ENCODE measurements at regions not wholly inside any gene's neighbourhood (a gene's known extent, or its start where the extent isn't known, plus 50 kb on each side); places are given as distances from the start of the nearest gene placed in this dataset.
A peak's percentile ranks its signal among the peaks of the same experiment; 100 is the strongest.
"Not testable (repeated sequence)": the region's sequence is repeated elsewhere in the genome, so short reads cannot be mapped to it uniquely, and the experiment has no call there.

DNA sequence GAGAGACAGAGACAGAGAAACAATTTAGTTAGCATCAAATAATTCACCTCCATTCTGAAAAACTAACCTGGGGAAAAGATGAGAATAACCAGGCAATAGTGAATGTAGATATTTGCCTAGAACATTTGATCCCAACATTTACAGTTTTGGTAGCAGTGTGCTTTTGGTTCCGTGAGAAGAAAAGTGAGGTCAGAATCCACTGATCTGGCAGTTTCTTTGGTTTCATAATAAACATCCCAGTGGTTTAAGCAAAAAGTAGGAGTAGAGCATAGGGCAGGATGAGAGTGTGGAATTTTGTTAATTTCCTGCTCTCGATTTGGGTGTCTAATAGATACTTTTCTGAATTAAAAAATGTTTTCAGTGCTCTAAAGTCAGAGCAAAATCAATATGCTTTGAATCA, 887.0 kb downstream of the NR2F1-AS1 start:
- Mint-ChIP-seq H3K27ac (no peak overlapping the region), H3K27me3 (ENCODE audit: low read depth) (no peaks in the 10 kb centered on the region)
- POLR2A ChIA-PET, result no interaction called here

DNA sequence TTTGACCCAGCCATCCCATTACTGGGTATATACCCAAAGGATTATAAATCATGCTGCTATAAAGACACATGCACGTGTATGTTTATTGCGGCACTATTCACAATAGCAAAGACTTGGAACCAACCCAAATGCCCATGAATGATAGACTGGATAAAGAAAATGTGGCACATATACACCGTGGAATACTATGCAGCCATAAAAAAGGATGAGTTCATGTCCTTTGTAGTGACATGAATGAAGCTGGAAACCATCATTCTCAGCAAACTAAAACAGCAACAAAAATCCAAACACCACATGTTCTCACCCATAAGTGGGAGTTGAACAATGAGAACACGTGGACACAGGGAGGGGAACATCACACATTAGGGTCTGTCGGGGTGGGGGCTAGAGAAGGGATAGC, 889.1 kb downstream of the NR2F1-AS1 start:
- ATAC-seq; CTCF ChIA-PET; H3K4me3 Mint-ChIP-seq; H3K27ac Mint-ChIP-seq; H3K4me1 Mint-ChIP-seq; POLR2A ChIA-PET; DNase-seq (ENCODE audit: low spot score); H3K9me3 Mint-ChIP-seq; H3K36me3 Mint-ChIP-seq; H3K27me3 Mint-ChIP-seq (ENCODE audit: low read depth): not testable (repeated sequence)

More for the DNA sequence above, 887.0 kb downstream of the NR2F1-AS1 start:
- CTCF ChIA-PET, result no interaction called here
- Mint-ChIP-seq H3K4me1 (peaks cover 5% of the 10 kb centered on the region; the same call in 1 of the 2 replicates), H3K4me3 (no peak overlapping the region), H3K36me3 (no peaks in the 10 kb centered on the region), H3K9me3 (peaks cover 6% of the 10 kb centered on the region; the same call in 1 of the 2 replicates)
- TF ChIP-seq SP1 (CRISPR knock-in tag; conservative IDR thresholded peaks at IDR 0.05) (no peak), NFYB (CRISPR knock-in tag; conservative IDR thresholded peaks at IDR 0.05; ENCODE audit: low read depth) (no peak), IRF2 (CRISPR knock-in tag; IDR thresholded peaks at IDR 0.05; ENCODE audit: borderline replicate concordance, low read depth) (no peak), SMAD4 (CRISPR knock-in tag; IDR thresholded peaks at IDR 0.05) (no peak), RORB (CRISPR knock-in tag; IDR thresholded peaks at IDR 0.05) (no peak), ZNF423 (CRISPR knock-in tag; IDR thresholded peaks at IDR 0.05) (no peak), NR1H2 (CRISPR knock-in tag; IDR thresholded peaks at IDR 0.05) (no peak), CREM (CRISPR knock-in tag; IDR thresholded peaks at IDR 0.05) (no peak), NR3C1 (CRISPR knock-in tag; conservative IDR thresholded peaks at IDR 0.05; ENCODE audit: low read depth) (no peak), ZNF317 (CRISPR knock-in tag; IDR thresholded peaks at IDR 0.05; ENCODE audit: borderline replicate concordance, low read depth) (no peak), NFE2L1 (CRISPR knock-in tag; IDR thresholded peaks at IDR 0.05) (no peak), CREB1 (CRISPR knock-in tag; IDR thresholded peaks at IDR 0.05) (no peak)
- TF ChIP-seq, protein P1, sequence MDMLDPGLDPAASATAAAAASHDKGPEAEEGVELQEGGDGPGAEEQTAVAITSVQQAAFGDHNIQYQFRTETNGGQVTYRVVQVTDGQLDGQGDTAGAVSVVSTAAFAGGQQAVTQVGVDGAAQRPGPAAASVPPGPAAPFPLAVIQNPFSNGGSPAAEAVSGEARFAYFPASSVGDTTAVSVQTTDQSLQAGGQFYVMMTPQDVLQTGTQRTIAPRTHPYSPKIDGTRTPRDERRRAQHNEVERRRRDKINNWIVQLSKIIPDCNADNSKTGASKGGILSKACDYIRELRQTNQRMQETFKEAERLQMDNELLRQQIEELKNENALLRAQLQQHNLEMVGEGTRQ (CRISPR knock-in tag; IDR thresholded peaks at IDR 0.05), result no peak
- TF ChIP-seq, protein P2, sequence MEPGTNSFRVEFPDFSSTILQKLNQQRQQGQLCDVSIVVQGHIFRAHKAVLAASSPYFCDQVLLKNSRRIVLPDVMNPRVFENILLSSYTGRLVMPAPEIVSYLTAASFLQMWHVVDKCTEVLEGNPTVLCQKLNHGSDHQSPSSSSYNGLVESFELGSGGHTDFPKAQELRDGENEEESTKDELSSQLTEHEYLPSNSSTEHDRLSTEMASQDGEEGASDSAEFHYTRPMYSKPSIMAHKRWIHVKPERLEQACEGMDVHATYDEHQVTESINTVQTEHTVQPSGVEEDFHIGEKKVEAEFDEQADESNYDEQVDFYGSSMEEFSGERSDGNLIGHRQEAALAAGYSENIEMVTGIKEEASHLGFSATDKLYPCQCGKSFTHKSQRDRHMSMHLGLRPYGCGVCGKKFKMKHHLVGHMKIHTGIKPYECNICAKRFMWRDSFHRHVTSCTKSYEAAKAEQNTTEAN (CRISPR knock-in tag; IDR thresholded peaks at IDR 0.05), result no peak
- DNase-seq (ENCODE audit: low spot score), result no peak
- no peak for ATAC-seq

DNA sequence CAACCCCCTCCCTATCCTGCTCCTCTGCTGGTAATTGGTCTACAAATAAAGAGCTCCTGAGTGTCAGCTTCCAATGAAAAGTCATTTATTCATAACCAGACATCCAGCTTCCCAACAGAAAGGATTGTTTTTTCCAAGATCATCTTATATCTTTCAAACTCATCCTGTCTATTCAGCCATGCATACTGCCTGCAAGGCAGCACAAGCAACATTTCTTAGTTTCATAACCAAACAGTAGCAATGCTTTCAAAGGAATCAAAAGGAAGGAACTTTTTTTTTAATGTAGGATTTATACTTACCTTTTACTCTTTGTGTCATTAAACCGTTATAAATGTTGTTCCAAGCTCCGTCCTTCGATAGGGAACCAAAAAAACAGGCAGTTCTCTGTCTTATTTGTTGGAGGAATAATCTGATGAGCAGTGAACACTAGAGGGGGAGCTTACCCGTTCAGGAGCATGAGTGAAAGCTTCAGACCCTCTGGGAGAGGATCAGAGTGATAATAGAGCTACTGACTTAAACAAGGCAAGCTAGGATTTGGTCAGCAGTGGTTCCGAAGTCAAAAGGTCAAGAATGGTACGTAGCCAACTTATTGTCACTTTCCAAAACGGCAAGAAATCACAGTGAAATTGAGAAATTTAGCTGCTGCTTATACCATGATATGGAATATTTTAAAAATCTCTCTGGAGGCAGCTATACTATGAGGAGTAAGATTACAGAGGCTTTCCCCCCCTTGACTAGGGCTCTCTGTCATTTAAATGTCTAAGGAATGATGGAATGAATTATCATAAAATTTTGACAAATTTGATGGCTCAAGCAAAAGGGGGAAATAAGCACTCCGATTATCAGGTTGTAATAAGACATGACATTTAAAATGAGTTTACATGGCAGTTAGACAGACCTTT, 892.9 kb downstream of the NR2F1-AS1 start:
- no peak for DNase-seq (ENCODE audit: low spot score)
- H3K9me3 Mint-ChIP-seq, result peaks cover 6% of the 10 kb centered on the region; the same call in 1 of the 2 replicates
- no peaks in the 10 kb centered on the region for H3K27me3 Mint-ChIP-seq (ENCODE audit: low read depth)
- H3K36me3 Mint-ChIP-seq, result no peaks in the 10 kb centered on the region
- no peak overlapping the region for H3K4me3 Mint-ChIP-seq
- TF ChIP-seq MYBL2 (CRISPR knock-in tag; IDR thresholded peaks at IDR 0.05), result no peak
- TF ChIP-seq, protein P3, sequence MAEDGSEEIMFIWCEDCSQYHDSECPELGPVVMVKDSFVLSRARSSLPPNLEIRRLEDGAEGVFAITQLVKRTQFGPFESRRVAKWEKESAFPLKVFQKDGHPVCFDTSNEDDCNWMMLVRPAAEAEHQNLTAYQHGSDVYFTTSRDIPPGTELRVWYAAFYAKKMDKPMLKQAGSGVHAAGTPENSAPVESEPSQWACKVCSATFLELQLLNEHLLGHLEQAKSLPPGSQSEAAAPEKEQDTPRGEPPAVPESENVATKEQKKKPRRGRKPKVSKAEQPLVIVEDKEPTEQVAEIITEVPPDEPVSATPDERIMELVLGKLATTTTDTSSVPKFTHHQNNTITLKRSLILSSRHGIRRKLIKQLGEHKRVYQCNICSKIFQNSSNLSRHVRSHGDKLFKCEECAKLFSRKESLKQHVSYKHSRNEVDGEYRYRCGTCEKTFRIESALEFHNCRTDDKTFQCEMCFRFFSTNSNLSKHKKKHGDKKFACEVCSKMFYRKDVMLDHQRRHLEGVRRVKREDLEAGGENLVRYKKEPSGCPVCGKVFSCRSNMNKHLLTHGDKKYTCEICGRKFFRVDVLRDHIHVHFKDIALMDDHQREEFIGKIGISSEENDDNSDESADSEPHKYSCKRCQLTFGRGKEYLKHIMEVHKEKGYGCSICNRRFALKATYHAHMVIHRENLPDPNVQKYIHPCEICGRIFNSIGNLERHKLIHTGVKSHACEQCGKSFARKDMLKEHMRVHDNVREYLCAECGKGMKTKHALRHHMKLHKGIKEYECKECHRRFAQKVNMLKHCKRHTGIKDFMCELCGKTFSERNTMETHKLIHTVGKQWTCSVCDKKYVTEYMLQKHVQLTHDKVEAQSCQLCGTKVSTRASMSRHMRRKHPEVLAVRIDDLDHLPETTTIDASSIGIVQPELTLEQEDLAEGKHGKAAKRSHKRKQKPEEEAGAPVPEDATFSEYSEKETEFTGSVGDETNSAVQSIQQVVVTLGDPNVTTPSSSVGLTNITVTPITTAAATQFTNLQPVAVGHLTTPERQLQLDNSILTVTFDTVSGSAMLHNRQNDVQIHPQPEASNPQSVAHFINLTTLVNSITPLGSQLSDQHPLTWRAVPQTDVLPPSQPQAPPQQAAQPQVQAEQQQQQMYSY (CRISPR knock-in tag; IDR thresholded peaks at IDR 0.05), result no peak
- TF ChIP-seq PRRX2 (CRISPR knock-in tag; IDR thresholded peaks at IDR 0.05), result no peak
- TF ChIP-seq, protein P4, sequence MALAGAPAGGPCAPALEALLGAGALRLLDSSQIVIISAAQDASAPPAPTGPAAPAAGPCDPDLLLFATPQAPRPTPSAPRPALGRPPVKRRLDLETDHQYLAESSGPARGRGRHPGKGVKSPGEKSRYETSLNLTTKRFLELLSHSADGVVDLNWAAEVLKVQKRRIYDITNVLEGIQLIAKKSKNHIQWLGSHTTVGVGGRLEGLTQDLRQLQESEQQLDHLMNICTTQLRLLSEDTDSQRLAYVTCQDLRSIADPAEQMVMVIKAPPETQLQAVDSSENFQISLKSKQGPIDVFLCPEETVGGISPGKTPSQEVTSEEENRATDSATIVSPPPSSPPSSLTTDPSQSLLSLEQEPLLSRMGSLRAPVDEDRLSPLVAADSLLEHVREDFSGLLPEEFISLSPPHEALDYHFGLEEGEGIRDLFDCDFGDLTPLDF (CRISPR knock-in tag; IDR thresholded peaks at IDR 0.05), result no peak
- TF ChIP-seq TP53 (CRISPR knock-in tag; IDR thresholded peaks at IDR 0.05), result no peak
- no peak for TF ChIP-seq SOX15 (CRISPR knock-in tag; IDR thresholded peaks at IDR 0.05)
- TF ChIP-seq NFATC4 (CRISPR knock-in tag; IDR thresholded peaks at IDR 0.05), result no peak
- no peak for TF ChIP-seq SMAD4 (CRISPR knock-in tag; IDR thresholded peaks at IDR 0.05)
- TF ChIP-seq ZNF263 (CRISPR knock-in tag; IDR thresholded peaks at IDR 0.05; ENCODE audit: low read depth), result no peak
- peak; percentile 91; the same call in 1 of the 2 replicates for ATAC-seq
- CTCF ChIA-PET, result interaction anchor here (0.6 to 1.3 kb wide), 16 partner anchors 8 to 1046 kb away, joined by 3 to 7 read pairs (median 4); no protein-coding TSS in a partner anchor
- POLR2A ChIA-PET, result no interaction called here
- H3K4me1 Mint-ChIP-seq, result peaks cover 3% of the 10 kb centered on the region; the same call in 1 of the 2 replicates
- H3K27ac Mint-ChIP-seq, result no peak overlapping the region
